ENCODE measurements at regions not wholly inside any gene's neighbourhood (a gene's known extent, or its start where the extent isn't known, plus 50 kb on each side); places are given as distances from the start of the nearest gene placed in this dataset.
"Not testable (repeated sequence)": the region's sequence is repeated elsewhere in the genome, so short reads cannot be mapped to it uniquely, and the experiment has no call there.

GRCh38 chr5:135177591-135177990 is 143.6 kb upstream of the PITX1 start:
- no peak for DNase-seq

GRCh38 chr5:135176991-135177390 is 143.0 kb upstream of the PITX1 start:
- no peak for DNase-seq

- no peak for DNase-seq
These were observed 140.5 kb upstream of the PITX1 start for GRCh38 chr5:135174315-135175096.

- DNase-seq, result no peak
These were observed 139.7 kb upstream of the PITX1 start for GRCh38 chr5:135173662-135174290.

- no peak for DNase-seq
These were observed 138.7 kb upstream of the PITX1 start for GRCh38 chr5:135172718-135173117.

GRCh38 chr5:135171336-135171735 is 137.3 kb upstream of the PITX1 start:
- no peak for DNase-seq

GRCh38 chr5:135170500-135170899 is 136.5 kb upstream of the PITX1 start:
- DNase-seq, result no peak

GRCh38 chr5:135169753-135170152 is 135.7 kb upstream of the PITX1 start:
- no peak for DNase-seq

- no peak for DNase-seq
These were observed 133.6 kb upstream of the PITX1 start for GRCh38 chr5:135167634-135168033.

GRCh38 chr5:135164873-135165614 is 131.0 kb upstream of the PITX1 start:
- not testable (repeated sequence) for DNase-seq

- DNase-seq, result no peak
These were observed 129.9 kb upstream of the PITX1 start for GRCh38 chr5:135163964-135164363.

- DNase-seq, result no peak
These were observed 129.4 kb upstream of the PITX1 start for GRCh38 chr5:135163391-135163790.

- no peak for DNase-seq
These were observed 128.7 kb upstream of the PITX1 start for GRCh38 chr5:135162661-135163265.

- DNase-seq, result no peak
These were observed 127.2 kb upstream of the PITX1 start for GRCh38 chr5:135161221-135161620.

GRCh38 chr5:135160036-135160675 is 126.1 kb upstream of the PITX1 start:
- DNase-seq, result no peak

- no peak for DNase-seq
These were observed 125.6 kb upstream of the PITX1 start for GRCh38 chr5:135159626-135160025.

GRCh38 chr5:135158982-135159381 is 125.0 kb upstream of the PITX1 start:
- DNase-seq, result no peak

- no peak for DNase-seq
These were observed 124.3 kb upstream of the PITX1 start for GRCh38 chr5:135158314-135158697.

- DNase-seq, result no peak
These were observed 123.6 kb upstream of the PITX1 start for GRCh38 chr5:135157421-135158313.

GRCh38 chr5:135156715-135157404 is 122.8 kb upstream of the PITX1 start:
- no peak for DNase-seq

- DNase-seq, result no peak
These were observed 122.3 kb upstream of the PITX1 start for GRCh38 chr5:135156337-135156714.
